Stimulated activated CD4-positive, alpha-beta T cell treated with anti-CD3 and anti-CD28 coated beads, Interleukin-4, amount 100 ng/mL, for 48 hours (primary cell): ENCODE measurements at regions not wholly inside any gene's neighbourhood (a gene's known extent, or its start where the extent isn't known, plus 50 kb on each side); places are given as distances from the start of the nearest gene placed in this dataset.
"Not testable (repeated sequence)": the region's sequence is repeated elsewhere in the genome, so short reads cannot be mapped to it uniquely, and the experiment has no call there.

Experiments used
- DNase-seq, 2 donors: peaks; one replicate each; pipeline ENCODE4 v3.0.0-alpha.2; 2020; ENCODE audit warnings: low read depth in 2 of 2

- DNase-seq: no peak
These were observed 862.2 kb downstream of the RPS29 start for GRCh38 chr14:48723841-48724495.

- DNase-seq: no peak
These were observed 871.8 kb downstream of the RPS29 start for GRCh38 chr14:48714366-48714765.

- DNase-seq: no peak
These were observed 876.0 kb downstream of the RPS29 start for GRCh38 chr14:48710133-48710532.

- no peak for DNase-seq
These were observed 876.8 kb downstream of the RPS29 start for GRCh38 chr14:48709277-48709785.

GRCh38 chr14:48704639-48705038, 881.5 kb downstream of the RPS29 start:
- DNase-seq: no peak

GRCh38 chr14:48703728-48704467, 882.3 kb downstream of the RPS29 start:
- DNase-seq: no peak

- DNase-seq: not testable (repeated sequence)
These were observed 888.8 kb downstream of the RPS29 start for GRCh38 chr14:48697362-48697761.

- no peak for DNase-seq
These were observed 892.4 kb downstream of the RPS29 start for GRCh38 chr14:48693793-48694192.

GRCh38 chr14:48690349-48690748, 895.8 kb downstream of the RPS29 start:
- DNase-seq: no peak

- DNase-seq: no peak
These were observed 899.5 kb downstream of the RPS29 start for GRCh38 chr14:48686650-48687049.

- no peak for DNase-seq
These were observed 913.7 kb downstream of the RPS29 start for GRCh38 chr14:48672506-48672905.

GRCh38 chr14:48670939-48671338, 915.2 kb downstream of the RPS29 start:
- no peak for DNase-seq

- DNase-seq: no peak
These were observed 920.9 kb downstream of the RPS29 start for GRCh38 chr14:48665077-48665784.

GRCh38 chr14:48643241-48643640, 942.9 kb downstream of the RPS29 start:
- DNase-seq: no peak

- no peak for DNase-seq
These were observed 953.5 kb upstream of the MDGA2 start for GRCh38 chr14:48628870-48629269.

- no peak for DNase-seq
These were observed 947.6 kb upstream of the MDGA2 start for GRCh38 chr14:48622980-48623379.

GRCh38 chr14:48618057-48618456, 942.7 kb upstream of the MDGA2 start:
- no peak for DNase-seq

GRCh38 chr14:48616931-48617330, 941.5 kb upstream of the MDGA2 start:
- DNase-seq: no peak

- DNase-seq: no peak
These were observed 940.2 kb upstream of the MDGA2 start for GRCh38 chr14:48615618-48616017.

- DNase-seq: no peak
These were observed 938.6 kb upstream of the MDGA2 start for GRCh38 chr14:48614003-48614402.

- DNase-seq: not testable (repeated sequence)
These were observed 931.6 kb upstream of the MDGA2 start for GRCh38 chr14:48606960-48607359.

- no peak for DNase-seq
These were observed 923.1 kb upstream of the MDGA2 start for GRCh38 chr14:48598458-48598857.

GRCh38 chr14:48586099-48586498, 910.7 kb upstream of the MDGA2 start:
- DNase-seq: no peak
